Skin epidermis (tissue), 12 donors: ENCODE measurements at regions not wholly inside any gene's neighbourhood (a gene's known extent, or its start where the extent isn't known, plus 50 kb on each side); places are given as distances from the start of the nearest gene placed in this dataset.
A peak's percentile ranks its signal among the peaks of the same experiment; 100 is the strongest.
"Not testable (repeated sequence)": the region's sequence is repeated elsewhere in the genome, so short reads cannot be mapped to it uniquely, and the experiment has no call there.

Experiments used
- H3K27ac ChIP-seq, 21 experiments: fragments of 200-600 bp; sonication (generic) in 11 of 21; one replicate each; pipeline ENCODE4 v1.5.0; 2020; ENCODE audit warnings: mild to moderate bottlenecking in 3 of 21, inconsistent platforms in 2 of 21, moderate library complexity in 2 of 21
- H3K4me3 ChIP-seq, 7 experiments: fragments of 200-600 bp; sonication (generic) in 2 of 7; one replicate each; pipeline ENCODE4 v1.5.0; 2020; ENCODE audit warnings: inconsistent platforms in 2 of 7, mild to moderate bottlenecking in 2 of 7, moderate library complexity in 1 of 7

DNA sequence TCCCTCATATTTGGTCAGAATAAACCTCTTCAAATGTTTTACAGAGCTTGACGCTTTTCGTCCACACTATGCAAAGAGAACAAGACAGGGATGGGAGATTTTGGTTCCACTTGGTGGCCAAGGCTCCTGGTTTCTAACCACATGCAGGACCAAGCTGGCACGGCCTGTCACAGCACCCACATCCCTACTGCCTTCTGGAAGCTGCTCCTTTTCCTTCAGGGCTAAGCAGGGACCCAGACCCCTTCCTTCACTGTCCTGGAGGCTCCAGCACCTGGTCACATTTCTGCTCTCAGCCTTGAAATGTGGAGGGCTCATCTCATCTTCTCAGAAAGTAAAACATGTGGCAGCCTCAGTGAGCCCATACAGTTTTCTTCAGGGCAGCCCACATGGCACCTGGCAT is 50.4 kb upstream of the ARHGEF7 start:
- Histone ChIP-seq H3K4me3 (no peak overlapping the region), H3K27ac (no peak overlapping the region)

DNA sequence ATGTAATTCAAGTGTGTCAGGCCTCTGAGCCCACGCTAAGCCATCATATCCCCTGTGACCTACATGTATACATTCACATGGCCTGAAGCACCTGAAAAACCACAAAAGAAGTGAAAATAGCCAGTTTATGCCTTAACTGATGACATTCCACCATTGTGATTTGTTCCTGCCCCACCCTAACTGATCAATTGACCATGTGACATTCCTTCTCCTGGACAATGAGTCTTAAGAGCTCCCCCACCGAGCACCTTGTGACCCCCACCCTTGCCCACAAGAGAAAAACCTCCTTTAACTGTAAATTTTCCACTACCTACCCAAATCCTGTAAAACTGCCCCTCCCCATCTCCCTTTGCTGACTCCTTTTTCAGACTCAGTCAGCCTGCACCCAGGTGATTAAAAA is 52.1 kb upstream of the ARHGEF7 start:
- no peak overlapping the region for H3K27ac ChIP-seq
- H3K4me3 ChIP-seq, result no peak overlapping the region

DNA sequence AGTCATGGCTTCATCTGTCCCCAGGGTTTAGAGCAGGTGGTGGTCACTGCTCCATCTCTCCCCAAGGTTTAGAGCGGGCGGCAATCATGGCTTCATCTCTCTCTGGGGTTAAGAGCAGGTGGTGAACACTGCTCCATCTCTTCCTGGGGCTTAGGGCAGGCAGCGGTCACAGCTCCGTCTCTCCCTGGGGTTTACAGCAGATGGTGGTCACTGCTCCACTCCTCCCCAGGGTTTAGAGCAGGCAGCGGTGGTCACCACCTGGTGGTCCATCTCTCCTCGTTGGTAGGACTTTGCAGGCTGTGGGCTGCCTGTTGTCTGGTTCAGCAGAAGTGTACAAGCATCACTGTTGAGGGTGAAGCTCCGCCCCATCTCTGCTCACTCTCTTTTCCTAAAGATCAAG is 52.8 kb upstream of the ARHGEF7 start:
- no peak overlapping the region for H3K4me3 ChIP-seq
- H3K27ac ChIP-seq, result no peak overlapping the region

DNA sequence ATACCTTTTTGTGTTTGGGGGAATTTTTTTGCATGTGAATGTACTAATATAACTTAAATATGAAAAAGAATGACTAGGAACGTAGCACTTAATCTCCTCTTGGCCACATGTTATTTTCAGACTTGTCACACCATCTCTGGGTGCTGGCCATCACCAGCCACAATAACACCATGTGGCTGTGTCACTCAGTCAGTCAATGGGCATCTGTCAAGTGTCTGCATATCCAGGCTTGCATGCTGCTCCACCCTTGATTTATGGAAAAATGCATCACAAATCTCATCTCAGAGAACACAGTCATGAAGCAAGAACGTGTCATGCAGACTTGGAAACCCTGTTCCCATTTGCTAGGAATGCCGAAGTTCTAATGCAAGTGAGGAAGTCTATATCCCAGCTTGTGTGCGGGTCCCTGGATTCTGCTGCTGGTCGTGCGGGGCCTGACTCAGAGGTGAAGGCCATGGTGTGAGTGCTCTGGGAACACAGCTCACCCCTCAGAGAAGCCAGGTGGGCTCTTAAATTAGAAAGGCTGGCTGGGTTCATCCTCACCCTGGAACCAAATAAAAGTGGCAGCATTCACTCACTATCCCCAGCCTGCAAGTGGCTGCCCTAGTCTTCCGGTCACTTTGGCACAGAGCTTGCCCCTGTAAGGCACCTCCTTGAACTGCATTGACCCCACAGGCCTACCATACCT is 53.6 kb upstream of the ARHGEF7 start:
- H3K27ac ChIP-seq, result no peak overlapping the region
- no peak overlapping the region for H3K4me3 ChIP-seq

DNA sequence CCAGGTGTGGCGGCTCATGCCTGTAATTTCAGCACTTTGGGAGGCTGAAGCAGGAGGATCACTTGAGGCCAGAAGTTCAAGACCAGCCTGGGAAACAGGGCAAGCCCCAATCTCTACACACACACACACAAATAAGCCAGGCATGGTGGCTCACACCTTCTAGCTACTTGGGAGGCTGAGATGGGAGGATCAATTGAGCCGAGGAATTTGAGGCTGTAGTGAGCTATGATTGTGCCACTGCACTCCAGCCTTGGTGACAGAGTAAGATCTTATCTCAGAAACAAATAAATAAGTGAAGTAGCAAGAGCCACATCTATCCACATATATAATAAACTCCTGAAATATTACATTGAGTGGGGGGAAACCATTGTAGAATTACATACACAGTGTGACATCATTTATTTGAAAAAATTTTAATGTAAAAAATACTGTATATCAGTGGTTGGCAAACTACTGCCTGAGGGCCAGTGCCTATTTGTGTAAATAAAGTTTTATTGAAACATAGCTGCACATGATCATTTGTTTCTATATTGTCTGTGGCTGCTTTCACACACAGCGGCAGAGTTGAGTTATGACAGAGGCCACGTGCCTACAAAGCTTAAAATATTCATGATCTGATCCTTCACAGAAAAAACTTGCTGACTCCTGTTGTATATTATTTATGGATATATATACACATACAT is 54.7 kb upstream of the ARHGEF7 start:
- no peak overlapping the region for H3K27ac ChIP-seq
- H3K4me3 ChIP-seq, result no peak overlapping the region

DNA sequence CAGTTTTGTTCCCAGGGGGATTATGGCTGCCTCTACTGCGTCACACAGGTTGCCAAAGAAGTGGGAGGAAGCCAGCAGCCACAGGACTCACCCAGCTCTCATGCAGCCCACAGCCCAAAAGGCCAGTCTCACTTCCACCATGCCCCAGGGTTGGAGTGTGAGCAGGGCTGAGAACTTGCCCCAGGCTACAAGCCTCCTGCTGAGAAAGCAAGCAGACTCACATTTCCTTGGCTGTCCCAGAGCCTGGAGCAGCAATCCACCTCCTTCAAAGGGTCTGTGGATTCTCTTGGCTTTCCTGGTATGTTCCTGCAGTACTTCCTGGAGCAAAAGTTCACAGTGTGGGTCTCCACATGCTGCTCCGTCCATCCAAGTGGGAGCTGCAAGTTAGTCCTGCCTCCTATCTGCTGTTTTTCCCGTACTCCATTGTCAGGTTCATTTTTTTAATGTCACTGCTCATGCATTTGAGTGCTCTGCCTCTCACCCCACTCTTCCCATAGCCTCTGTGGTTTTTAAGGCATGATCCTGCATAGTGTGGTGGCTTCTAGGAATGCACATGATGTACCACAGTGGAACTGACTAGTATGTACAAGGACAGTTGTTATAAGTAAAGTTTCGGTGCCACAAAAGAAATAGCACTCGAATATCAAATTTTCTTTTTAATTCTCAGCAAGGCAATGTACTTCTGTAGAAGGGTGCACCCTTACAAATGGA is 56.2 kb upstream of the ARHGEF7 start:
- Histone ChIP-seq H3K4me3 (no peak overlapping the region), H3K27ac (no peak overlapping the region)

DNA sequence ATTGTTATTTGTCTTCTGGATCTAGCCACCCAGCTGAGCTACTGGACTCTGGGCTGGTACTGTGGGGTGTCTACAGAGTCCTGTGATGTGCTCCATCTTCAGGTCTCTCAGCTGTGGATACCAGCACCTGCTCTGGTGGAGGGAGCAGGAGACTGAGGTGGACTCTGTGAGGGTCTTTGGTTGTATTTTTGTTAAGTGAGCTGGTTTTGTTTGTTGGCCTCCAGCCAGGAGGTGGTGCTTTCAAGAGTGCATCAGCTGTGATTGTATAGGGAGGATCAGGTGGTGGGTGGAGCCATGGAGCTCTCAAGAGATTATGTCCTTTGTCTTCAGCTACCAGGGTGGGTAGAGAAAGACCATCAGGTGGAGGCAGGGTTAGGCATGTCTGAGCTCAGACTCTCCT is 56.8 kb upstream of the ARHGEF7 start:
- not testable (repeated sequence) for H3K4me3 ChIP-seq

DNA sequence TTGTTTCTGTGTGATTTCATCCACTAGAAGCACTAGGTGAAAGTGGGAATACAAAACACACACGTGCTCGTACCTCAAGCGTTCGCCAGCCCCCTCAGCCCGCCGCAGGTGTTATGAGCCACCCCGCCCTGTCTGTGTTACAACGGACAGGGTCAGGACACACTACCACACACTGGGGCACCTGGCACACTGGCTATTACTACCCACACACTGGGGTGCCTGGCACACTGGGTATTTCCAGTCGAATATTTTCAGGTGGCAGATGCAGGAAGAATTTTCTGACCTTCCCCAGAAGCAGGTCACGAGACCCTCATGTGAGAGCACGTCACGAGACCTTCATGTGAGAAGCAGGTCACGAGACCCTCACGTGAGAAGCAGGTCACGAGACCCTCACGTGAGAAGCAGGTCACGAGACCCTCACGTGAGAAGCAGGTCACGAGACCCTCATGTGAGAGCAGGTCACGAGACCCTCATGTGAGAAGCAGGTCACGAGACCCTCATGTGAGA is 63.3 kb upstream of the ARHGEF7 start:
- not testable (repeated sequence) for H3K4me3 ChIP-seq, H3K27ac ChIP-seq

More for the DNA sequence above, 56.8 kb upstream of the ARHGEF7 start:
- not testable (repeated sequence) for H3K27ac ChIP-seq

DNA sequence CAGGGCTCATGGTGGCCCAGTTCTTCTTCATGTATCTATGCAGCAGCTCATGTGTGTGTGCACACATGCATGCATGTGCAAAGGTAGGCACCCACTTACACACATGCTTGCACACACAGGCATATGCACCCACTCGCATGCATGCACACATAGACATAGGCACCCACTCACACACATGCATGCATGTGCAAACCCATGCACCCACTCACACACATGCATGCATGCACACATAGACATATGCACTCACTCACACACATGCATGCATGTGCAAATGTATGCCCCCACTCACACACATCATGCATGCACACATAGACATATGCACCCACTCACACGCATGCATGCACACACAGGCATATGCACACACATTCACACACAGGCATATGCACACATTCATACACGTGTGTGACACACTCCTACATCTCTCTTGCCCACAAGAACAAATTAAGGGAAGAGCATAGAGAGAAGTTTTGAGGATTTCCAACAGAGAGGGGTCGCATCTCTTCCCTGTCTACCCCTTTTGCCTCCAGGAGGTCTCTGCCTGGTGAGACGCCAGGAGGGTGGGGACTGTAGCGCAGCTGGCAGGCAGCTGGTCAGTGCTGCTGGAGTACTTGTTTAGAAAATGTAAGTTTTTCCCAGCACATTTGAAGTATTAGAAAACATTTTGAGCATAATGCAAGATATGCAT is 63.9 kb upstream of the ARHGEF7 start:
- Histone ChIP-seq H3K27ac (no peak overlapping the region), H3K4me3 (no peak overlapping the region)

DNA sequence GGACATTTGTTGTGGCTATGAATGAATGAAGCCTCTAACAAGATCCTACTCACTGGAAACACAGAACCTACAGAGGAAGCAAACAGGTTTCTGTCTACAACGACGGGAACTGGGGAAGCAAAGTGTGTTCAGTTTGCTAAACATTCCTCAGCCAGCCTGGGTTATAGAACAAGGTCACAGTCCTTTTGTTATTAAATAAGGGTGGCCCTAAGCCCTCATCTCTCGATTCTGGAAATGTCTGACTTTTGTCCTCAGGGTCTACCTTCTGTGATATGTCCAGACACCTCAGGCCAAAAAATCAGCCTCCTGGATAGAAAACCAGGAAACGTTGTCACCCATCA is 64.6 kb upstream of the ARHGEF7 start:
- Histone ChIP-seq H3K4me3 (no peak overlapping the region), H3K27ac (no peak overlapping the region)

DNA sequence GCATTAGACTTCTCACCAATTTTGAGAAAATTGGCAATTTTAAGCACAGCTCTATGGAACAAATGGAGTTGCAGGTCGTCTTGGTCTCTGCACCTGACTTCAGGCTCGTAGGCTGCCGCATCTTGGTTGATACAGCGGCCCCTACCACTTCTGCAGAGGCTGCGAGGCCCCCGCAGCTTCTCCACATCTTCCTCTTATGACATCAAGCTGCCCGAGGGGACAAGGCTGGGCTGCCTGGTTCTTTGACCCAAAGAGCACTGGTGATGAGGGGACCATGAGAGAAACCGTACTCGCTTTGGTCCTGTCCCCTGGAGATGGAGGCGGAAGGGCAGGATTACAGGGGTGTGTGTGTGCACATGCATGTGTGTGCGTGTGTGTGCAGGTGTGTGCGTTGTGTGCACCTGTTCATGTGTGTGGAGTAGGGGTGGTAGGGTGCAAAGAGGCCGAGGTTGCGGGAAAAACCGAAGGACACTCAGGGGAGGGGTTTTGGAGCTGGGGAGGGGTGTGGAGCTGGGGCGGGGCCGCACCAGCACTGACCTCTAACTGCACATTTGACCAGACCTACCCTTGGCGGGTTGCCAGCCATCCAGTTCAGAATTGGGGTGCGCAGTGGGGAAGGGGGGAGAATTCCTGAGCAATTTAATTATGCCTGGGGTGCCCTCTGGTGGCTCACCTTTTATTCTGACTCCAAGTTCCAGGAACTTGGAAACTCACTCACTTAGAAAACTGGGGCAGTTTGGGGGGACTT is 65.1 kb upstream of the ARHGEF7 start:
- no peak overlapping the region for H3K4me3 ChIP-seq
- H3K27ac ChIP-seq, result no peak overlapping the region

DNA sequence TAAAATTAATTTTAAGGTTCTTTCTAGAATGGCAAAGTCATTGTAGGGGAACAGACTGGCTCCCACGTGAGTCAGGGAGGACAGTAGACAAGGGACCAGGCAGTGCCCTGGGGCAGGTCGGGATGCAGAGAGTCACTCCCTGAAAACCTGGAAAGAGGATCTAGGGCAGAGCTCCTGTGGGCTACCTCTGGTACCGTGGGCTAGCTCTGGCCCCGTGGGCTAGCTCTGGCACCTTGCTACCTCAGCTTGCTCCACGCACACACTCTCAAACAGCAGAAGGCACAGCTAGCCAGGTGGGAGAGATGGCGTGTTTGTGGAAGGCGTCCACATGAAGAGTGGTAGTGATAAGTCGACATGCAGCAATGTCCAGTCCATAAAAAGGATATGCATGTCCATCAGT is 66.7 kb upstream of the ARHGEF7 start:
- H3K4me3 ChIP-seq, result no peak overlapping the region
- no peak overlapping the region for H3K27ac ChIP-seq

DNA sequence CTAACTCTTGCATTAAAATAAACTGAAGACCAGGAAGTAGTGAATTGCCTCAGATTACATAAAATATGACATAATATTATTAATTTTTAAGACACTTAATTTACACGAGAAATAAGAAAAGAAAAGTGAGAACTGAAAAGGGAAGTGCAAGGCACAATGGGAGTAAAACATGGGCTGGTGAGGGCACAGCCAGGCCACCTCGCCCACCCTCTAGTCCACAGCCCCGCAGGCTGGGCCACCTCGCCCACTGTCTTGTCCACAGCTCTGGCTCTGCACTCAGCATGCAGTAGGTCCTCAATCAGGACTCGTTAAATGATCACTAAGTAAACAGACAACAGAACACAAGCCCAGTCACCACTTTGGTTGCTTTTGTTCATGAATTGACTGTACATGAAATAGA is 67.8 kb upstream of the ARHGEF7 start:
- no peak overlapping the region for H3K4me3 ChIP-seq
- peak overlapping the region in 9 of 21 experiments; percentile 8 to 71 (median 47) for H3K27ac ChIP-seq

DNA sequence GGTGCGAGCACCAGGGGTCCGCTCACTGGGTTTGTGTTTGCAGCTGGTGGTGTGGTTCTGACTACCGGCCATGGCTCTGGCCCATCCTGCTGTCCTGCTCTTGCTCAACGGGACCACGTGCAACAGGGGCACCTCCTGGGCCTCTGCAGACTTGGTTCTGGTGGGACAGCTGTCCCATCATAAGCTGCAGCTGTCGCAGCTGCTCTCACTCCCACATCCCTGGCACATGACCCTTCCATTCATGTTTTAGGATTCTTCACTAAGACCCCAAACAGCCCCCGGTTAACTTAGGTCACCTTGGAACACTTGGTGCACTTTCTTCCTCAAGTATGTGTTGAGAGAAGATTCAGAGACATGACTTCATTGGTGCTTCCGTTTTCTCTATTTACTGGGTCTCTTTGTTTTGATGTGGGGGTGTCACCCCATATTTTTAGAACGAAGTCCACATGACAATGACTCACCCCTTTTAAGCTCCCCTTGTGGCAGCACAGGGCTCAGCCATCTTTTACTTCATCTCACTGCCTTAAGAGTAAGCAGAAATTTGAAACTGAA is 68.4 kb upstream of the ARHGEF7 start:
- peak overlapping the region in 10 of 21 experiments; percentile 7 to 71 (median 46) for H3K27ac ChIP-seq
- H3K4me3 ChIP-seq, result no peak overlapping the region

DNA sequence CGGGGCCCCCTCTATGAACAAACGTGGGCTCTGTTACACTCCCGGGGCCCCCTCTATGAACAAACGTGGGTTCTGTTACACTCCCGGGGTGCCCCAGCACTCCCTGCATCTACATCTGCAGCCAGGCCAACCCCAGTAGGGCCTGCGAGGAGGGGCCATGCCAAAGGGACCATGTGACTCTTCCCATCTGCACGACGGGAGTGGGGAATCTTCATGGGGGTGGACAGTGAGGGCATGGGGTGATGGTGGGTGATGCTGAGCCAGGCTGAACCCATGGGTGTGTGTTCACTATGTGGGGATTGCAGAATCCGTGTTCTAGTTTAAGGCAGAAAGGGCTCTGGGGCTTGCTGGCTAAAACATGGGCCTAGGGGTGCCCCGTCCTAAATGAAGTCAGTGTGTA is 69.9 kb upstream of the ARHGEF7 start:
- no peak overlapping the region for H3K27ac ChIP-seq
- H3K4me3 ChIP-seq, result no peak overlapping the region

DNA sequence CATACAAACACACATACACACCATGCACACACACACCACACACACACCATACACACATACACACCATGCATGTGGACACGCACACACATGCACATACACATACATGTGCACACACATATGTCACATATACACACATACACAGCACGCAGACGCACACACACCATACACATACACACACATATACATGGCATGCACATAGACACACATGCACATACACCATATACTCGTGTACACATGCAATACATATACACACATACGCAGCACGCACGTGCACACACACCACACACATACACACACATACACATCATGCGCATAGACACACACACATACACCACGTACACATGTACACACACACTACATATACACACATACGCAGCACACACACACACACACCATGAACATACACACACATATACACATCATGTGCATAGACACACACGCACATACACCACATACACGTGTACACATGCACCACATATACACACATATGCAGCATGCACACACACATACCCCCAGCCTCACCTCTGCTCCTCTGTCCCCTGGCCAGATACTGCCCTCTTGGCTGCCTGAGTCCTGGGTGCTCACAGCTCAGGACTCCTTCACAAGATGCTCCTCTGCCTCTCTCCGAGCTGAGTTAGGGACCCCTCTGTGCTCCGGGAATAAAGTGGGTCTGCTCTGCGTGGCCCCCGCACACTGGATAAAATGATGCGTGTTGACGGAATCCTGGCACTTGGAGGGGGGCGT is 70.9 kb upstream of the ARHGEF7 start:
- Histone ChIP-seq H3K27ac (no peak overlapping the region), H3K4me3 (no peak overlapping the region)

DNA sequence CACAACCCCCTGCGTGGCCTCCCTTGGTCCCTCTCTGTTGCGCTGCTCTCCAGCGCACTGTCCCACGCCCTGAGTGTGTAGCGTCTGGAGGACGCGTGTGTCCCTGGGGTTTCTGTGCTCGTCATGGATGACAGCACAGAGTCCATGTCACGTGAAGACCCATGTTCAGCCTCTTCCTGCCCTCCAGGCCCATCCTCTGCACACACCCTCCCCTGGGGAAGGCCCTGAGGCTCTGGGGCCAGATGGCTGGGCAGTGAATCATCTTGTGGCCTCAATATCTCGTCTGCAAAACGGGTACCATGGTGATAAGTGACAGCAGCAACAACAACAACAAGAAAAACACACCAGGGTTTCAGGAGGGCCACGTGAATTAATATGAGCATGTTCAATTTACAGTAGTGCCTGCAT is 71.5 kb upstream of the ARHGEF7 start:
- Histone ChIP-seq H3K4me3 (no peak overlapping the region), H3K27ac (no peak overlapping the region)

DNA sequence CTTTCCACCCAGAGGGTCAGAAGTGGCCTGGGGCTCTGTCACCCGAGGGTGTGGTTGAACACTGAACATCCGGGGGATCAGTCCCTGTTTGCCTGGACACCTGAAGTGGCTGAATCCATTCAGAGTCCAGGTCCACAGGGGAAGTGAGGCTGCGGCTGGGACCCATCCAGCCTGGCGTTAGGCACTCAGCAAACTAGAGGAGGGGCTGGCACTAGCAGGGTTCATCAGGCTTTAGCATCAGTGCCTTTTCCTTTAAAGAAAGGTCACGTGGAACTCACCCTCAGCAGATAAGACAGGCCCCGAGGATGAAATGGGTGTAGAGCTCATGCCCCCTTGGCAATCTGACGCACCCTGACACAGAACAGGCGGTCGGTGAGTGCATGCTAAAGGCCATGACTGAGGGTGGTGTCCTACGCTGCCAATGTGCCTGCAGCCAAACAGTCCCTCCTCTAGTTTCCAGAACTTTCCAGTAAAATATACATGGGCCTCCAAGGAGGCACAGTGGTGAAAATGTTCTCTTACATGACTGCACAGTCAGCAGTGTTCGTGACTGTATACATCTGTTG is 72.4 kb upstream of the ARHGEF7 start:
- Histone ChIP-seq H3K27ac (no peak overlapping the region), H3K4me3 (no peak overlapping the region)
